Activated naive CD8-positive, alpha-beta T cell treated with anti-CD3 and anti-CD28 coated beads, Interleukin-2, amount 50 U/mL, for 16 hours (primary cell): ENCODE measurements at regions not wholly inside any gene's neighbourhood (a gene's known extent, or its start where the extent isn't known, plus 50 kb on each side); places are given as distances from the start of the nearest gene placed in this dataset.
A peak's percentile ranks its signal among the peaks of the same experiment; 100 is the strongest.
"Not testable (repeated sequence)": the region's sequence is repeated elsewhere in the genome, so short reads cannot be mapped to it uniquely, and the experiment has no call there.

ENCODE experiments used
- DNase-seq: peaks from one replicate; pipeline ENCODE4 v3.0.0-alpha.2; 2020; ENCODE audit warnings: low read depth, low spot score

DNA sequence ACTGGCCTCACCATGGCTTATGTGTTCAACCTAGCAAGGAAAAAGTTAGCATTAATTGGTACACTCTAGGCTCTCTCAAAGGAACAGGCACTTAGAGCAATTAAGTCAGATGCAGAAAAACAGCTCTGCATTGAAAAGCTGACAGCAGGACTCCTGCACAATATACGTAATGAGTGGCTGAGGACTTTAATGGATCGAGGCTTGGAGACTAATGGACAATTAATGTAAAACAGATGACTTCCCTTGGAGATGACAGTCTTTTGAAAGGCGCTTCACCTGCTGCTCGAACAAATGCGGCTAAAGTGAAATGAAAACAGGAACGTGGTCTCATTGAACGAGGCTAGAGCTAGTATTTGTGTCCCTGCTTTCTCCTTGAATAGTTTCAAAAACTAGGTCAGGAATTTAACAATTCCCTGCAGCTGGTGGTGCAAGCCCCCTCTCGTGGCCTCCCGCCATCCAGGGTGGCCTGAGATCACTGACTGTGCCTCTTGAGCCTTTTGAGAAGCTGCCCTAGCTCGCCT is 137.1 kb downstream of the ELOVL4 start:
- no peak for DNase-seq

DNA sequence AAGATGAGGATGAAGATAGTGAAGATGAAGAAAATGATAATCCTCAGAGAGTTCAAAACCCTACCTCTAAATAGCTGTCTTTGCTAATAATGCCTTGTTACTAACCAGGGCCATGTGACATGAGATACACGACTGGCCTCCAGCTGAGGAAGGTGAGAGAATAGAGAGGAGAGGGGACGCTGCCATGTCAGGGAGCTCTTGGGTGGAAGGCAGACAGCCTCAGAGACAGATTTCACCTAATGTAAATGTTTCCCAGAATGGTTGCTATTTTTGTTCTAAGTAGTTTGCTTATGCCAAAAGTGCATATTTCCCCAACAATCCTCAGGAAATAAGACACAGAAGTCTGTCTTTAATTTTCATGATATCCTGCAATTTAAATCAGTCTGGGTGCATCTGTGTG is 138.4 kb downstream of the ELOVL4 start:
- no peak for DNase-seq

DNA sequence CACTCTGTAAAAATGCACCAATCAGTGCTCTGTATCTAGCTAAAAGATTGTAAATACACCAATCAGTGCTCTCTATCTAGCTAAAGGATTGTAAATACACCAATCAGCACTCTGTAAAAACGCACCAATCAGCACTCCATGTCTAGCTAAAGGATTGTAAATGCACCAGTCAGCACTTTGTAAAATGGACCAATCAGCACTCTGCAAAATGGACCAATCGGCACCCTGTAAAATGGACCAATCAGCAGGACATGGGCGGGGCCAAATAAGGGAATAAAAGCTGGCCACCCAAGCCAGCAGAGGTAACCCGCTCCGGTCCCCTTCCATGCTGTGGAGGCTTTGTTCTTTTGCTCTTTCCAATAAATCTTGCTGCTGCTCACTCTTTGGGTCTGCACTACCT is 140.7 kb downstream of the ELOVL4 start:
- not testable (repeated sequence) for DNase-seq

DNA sequence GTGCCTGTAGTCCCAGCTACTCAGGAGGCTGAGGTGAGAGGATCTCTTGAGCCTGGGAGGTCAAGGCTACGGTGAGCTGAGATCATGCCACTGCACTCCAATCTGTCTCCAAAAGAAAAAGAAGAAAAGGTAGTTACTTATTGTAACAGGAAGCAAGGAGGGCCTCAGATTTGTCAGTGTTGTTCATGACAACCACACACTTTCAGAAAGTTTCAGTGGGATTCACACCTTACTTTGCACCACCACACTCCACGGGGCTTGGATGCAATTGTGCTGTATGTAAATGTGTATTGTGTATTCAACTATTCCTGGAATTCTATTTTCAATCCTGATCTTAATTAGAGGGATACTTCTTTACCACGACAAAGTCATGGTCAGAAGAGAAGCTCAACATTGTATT is 142.6 kb downstream of the ELOVL4 start:
- no peak for DNase-seq

DNA sequence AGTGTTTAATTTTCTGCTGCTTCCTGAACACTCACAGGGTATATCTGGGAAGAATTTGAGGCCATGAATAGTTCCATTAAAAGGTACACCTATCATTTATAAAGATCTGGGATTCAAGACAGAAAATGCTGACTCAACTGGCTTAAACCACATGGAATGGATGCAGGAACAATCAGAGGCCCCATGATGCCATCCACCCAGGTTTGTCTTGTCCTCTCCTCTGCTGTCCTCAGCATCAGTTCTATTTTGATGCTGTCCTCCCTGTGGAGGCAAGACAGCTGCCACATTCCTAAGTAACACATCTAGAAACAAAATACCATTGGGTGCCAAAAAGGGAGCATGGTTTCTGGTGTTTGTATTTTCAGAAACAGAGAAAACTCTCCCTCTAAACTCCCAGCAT is 143.4 kb downstream of the ELOVL4 start:
- DNase-seq, result no peak

DNA sequence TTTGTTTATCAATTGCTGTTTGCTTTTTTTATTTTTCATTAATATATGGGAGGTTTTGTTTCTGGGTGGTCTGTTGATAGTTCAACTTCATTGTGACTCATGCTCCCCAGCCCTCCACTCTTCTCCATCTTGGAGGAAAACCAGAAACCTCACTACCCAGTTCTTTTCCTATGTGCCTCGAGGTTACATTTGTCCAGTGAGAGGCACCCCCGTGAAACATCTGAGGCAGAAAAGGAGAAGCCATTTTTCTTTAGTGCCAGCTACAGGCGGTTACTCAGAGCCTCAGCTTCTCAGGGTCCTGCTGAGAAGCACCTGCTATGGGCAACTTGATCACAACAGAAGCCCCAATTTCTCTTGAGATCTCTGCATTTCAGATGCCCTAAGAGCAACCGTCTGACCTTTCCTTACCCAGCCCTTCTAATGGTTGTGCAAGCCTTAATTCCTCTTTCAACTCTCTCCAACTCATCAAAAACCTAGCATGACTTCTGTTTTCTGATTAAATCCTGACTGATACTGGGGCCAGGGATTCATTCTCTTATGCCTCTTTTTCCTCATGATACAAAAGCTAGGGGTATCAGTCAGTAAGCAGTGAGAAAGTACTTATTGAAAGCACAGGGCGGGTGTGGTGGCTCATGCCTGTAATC is 144.6 kb downstream of the ELOVL4 start:
- DNase-seq, result no peak

DNA sequence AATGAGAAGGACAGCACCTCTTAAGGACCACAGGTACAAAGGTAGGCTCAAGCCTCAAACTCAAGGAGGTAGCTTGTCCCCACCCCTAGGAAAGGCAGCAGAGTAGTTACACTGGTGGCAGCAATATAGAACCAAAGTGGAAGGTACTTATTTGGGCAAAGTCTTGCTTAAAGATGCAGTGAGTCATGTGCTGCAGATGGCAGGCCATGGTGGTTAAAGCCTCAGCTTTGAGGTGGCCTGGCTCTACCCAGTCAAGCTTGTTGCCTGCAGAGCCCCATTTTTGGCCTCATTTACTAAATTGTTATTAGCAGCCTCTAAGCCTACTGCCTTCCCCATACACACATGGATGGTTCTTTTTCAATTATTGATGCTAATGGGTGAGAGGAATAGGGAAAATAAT is 146.0 kb downstream of the ELOVL4 start:
- DNase-seq, result no peak

DNA sequence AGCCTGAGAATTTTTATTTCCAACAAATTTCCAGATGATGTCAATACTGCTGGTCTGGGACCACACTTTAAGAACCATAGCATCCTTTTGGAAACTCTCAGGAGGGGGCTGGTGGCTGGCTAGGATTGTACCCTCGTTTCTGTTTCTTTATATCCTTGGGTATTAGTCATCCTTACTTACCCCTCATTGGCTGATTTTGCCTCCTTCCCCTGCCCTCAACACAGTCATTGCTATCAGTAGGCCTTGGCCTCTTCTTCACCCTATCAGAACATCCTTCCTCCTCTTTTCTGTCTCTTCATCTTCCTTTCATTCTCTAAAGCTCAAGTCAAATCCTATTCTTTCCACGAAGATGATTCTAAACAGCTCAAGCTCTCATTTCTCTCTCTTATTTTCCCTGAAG is 148.5 kb downstream of the ELOVL4 start:
- no peak for DNase-seq

DNA sequence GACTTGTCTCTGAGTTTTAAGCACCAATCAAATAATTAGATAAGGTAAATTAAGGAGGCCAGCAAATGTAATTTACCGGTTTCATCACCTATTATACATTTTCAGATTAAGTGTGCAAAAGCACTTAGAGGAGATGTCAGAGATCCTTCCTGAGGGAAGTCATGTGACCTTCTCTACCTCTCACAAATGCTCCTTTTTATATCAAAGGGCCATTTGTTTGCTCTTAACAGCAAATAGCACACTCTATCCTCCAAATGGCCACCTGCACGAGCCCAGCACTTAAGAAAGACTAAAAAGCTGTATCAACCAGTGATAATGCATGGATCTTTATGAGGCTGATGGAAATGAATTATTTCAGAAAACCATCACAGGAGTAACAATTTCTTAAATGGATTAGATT is 149.4 kb downstream of the ELOVL4 start:
- DNase-seq, result no peak

DNA sequence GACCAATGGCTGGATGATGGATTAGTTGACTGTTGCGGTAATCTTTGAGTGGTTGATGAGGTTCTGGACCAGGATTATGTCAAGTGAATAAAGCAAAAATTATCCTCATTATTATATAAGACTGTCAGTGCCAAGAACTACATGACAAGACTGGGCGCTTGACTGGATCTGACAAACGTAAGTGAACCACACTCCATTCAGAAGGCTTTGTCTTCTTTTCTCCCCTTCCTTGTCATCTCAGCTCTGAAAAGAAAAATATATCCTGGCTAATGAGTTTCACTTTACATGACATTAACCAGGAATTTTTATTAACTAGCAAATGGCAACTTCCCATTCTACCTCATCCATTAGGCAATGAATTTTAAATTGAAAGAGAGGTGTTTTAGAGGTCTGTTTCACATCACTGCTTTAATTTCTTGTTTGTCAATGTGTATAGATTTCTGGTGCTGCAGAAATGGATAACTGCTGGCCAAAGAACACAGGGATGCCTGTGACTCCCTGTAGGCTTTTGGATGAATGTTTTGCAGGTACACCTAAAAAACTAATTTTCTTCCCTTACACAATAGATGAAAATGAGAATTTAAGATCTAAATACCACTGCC is 150.1 kb downstream of the ELOVL4 start:
- no peak for DNase-seq

DNA sequence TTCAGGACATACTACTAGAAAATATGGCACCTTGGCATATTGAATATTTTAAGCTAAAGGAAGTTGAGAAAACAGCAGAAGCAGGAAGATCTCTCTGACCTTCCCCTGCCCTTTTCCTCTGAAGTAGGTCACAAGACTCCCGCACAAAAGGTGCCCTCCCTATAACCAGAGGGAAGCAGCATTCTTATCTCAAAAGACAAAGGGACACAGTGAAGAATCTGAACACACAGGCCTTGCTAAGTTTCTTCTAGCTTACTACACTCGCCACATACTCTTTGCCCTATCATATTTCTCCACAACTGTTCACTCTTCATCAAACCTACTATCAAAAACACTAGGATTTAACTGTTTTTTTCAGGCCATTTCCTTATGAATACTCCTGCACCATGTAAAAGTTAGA is 151.2 kb downstream of the ELOVL4 start:
- no peak for DNase-seq

DNA sequence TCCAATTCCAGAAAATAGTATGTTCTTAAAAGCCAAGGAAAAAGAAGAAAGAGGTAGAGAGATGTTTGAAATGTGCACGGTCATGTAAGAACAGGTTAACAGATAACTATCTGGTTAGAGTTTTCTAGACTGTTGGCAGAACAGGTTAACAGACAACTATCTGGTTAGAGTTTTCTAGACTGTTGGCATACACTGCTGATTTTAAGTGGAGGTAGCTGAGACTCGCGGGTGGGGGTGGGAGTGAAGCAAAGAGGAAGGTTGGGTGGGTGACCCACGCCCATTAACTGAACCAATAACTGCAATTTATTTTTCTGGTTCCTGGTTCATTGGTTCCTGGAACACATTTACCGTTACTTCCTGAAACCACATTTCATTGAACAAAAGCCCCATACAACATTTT is 157.5 kb downstream of the ELOVL4 start:
- no peak for DNase-seq

DNA sequence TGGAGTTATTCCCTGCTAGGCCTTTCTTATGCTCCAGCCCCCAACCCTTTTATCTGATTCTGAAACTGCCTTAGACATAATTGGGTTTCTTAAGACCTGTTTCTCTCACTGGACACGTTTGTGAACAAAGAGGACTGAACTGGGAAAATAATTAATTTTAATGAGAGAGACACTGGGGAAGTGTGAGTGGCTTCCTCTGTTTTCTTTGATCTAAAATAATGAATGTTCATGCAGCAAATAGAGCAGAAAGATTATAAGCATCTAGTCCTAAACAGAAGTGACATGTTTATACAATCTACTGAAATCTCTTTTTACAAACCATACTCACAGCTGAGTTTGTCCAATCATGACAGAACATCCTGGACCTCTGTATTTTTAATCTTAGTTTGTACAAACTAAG is 157.6 kb downstream of the SH3BGRL2 start:
- no peak for DNase-seq

DNA sequence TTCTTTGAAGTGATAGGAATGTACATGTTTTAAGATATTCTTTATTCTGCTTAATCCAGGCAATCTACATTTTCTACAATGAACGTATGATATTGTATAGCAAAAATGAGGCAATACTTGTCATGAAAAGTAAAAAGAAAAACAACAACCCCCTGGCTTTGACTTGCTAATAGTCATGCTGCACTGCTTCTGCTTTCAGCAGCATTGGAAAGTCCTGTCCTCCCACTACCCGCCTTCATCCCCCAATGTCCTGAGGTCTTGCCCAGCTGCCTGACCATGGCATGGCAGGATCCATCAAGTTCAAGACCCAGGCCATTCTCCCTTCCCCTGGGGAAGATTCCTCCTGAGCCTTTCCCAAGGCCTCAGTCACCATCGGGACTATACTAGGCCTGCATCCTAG is 156.5 kb downstream of the SH3BGRL2 start:
- no peak for DNase-seq

DNA sequence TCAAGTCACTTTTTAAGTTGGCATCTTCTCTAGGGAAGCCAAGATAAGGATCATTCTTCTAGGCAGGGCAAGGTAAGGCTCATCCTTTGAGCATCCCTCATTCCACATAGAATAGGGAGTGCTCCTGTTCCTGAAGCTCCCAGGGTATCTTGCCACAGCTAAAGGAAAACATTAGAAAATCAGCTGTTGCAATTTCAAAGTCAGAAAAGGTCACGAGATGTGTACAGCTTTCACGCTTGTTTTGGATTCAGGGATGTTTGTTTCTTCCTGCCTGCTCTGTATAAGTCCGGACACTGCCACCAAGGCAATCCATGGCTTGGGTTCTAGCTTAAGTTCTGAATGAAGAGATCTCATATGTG is 153.2 kb downstream of the SH3BGRL2 start:
- no peak for DNase-seq

DNA sequence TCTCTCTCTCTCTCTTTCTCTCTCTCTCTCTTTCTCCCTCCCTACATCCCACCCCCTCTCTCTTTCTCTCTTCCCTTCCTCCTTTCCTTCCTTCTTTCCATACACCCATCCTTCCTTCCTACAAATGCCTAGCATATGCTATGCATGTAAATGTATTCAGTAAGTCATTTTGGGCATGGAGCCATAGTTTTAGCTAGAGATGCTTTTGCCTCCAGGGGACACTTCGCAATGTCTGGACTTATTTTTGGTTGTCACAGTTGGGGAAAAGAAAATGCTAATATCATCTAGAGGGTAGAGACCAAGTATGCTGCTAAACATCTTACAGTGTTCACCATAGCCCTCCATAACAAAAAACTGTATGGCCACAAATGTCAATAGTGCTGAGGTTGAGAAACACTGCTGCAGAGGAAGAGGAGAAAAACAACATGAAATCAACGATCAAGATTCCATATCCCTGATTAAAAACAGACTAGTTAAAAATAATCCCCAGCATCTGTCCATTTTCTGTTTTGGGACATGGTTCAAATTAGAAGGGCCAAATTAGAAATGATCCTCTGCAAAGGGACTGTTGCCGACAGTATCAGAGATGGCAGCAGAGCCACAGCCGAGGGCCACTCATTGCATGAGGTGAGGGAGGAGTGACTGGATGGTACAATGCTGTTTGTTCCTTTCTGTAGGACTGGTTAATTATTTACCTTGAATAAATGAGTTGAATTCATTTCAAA is 152.7 kb downstream of the SH3BGRL2 start:
- no peak for DNase-seq

DNA sequence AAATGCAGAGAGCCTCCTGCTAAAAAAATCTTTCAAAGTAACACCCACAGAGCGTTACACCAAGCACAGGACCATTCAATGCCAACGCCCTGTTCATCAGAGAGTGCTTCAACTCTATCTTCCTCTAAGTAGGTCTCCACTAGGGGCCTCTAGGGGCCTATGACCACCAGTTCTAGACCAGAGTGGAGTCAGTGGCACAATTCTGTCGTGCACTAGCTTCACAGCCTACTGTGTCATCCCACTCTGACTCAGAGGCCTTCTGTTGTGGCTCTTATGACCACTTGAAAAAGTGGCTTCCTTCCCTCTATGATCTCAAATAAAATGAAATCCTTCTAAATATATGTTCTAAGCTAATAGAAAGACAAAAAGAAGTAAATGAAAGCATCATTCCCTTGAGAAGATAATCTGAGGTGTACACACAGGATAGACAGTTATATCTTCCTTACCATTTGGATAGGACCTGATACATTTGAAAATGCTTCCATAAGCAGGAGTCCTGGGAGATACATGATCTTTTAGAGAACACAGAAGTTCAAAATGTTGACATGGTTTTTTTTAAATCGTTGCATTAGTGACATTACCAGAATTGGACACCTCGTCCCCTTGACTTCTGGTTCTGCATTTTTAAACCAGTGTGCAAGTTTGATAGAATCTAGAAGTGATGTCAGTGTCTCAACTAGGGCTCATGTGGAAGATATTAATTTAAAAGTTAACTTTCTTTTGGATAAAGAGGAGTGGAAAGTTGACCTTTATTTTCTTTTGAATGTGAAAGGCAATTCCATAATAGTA is 151.9 kb downstream of the SH3BGRL2 start:
- no peak for DNase-seq

DNA sequence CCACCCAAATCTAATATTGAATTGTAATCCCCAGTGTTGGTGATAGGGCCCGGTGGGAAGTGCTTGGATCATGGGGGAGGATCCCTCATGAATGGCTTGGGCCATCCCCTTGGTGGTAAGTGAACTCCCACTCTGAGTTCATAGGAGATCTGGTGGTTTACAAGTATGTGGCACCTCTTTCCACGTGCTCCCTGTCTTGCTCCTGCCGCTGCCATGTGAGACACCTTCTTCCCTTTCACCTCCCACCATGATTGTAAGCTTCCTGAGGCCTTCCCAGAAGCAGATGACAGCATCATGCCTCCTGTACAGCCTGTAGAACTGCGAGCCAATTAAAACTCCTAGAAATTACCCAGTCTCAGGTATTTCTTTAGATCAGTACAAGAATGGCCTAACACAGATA is 150.8 kb downstream of the SH3BGRL2 start:
- no peak for DNase-seq

DNA sequence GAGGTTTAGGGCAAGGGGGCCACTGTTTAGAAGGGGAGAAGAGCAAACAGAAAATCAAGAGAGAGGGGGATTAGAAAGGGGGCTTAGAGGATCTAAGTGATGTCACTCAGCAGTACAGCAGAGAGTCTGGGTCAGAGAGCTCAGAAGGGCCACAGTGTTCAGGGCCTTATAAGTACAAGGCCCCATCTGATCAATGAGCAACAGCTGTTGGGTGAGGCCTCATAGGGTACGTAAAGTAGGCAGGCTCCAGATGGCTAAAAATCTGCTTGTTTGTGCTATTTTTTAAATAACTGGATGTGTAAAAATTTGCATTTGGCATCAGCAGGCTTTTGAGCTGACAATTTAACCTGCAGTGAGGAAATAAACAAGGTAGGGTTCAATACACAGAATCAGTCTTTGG is 149.8 kb downstream of the SH3BGRL2 start:
- no peak for DNase-seq

DNA sequence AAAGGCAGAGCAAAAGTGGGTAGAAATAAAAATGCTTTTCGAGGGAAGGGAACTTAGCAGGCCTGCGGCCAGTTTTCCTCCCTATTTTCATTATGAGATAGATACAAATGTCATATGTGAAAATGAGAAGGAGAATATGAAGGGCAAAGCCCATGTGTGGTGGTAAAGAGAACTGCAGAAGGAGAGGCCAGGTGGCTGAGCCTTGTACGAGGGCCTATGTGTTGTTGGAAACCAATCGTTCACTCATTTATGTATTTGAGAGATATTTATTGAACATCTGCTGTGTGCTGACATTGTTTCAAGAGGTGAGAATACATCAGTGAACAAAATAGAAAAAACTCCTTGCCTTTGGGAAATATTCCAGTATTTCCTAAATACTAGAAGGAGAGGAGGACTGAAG is 147.7 kb downstream of the SH3BGRL2 start:
- DNase-seq, result no peak

DNA sequence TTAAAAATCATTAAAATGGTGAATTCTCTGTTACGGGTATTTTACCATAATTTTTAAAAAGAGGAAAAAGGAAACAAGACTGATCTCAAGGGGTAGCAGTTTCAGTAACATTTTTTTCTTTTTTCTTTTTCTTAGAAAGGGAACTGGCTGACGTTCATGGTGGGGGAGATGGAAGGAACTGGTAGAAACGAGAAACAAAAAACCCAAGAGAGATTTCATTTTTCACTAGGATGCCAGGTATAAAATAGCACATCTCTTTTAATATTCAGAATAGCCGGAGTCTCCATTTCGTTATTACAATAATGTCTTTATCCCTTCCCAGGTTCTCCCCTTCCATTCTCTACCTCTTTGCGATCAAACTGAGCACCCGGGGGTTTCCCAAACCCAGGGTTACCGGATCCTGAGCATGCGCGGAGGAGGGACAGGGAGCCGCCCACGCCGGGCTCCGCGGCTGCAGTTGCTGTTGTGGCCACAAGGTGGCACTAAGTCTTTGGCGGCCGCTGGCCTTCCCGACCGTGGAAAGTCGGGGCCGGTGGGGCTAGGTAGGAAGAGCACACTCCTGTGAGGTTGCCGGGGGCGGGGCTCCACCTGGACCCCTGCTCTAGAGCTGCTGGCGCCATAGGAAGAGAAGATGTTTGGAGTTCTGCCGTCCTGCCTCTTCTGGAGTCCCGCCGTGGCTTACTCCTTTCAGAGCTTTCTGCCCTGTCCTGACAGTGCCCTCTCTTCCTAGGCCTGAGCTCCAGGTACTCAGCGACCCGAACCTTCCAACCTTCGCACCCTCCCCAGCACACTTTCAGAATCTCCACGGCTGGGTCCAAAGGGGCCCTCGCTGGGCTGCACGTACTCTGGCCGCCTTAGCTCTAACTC is 146.8 kb downstream of the SH3BGRL2 start:
- DNase-seq, result peak; percentile 77
